ENCODE measurements at regions not wholly inside any gene's neighbourhood (a gene's known extent, or its start where the extent isn't known, plus 50 kb on each side); places are given as distances from the start of the nearest gene placed in this dataset.

- TF ChIP-seq CTCF (IDR thresholded peaks at IDR 0.05; ENCODE audit: poor library complexity) (no peak), EZH2 (IDR thresholded peaks at IDR 0.05; ENCODE audit: borderline replicate concordance) (no peak)
Observed at GRCh38 chr1:172867216-172867818, 183.4 kb downstream of the TNFSF18 start.
